ENCODE measurements at regions not wholly inside any gene's neighbourhood (a gene's known extent, or its start where the extent isn't known, plus 50 kb on each side); places are given as distances from the start of the nearest gene placed in this dataset.

GRCh38 chr5:130335117-130335516 is 430.9 kb downstream of the CHSY3 start:
- Histone ChIP-seq H3K4me1 (no peaks in the 10 kb centered on the region), H3K27ac (no peak overlapping the region), H3K36me3 (no peaks in the 10 kb centered on the region), H3K9me3 (no peaks in the 10 kb centered on the region), H3K27me3 (no peaks in the 10 kb centered on the region), H3K4me3 (no peak overlapping the region)
- TF ChIP-seq POLR2A (IDR thresholded peaks at IDR 0.05) (no peak), CTCF (IDR thresholded peaks at IDR 0.05) (no peak)
- no peak for DNase-seq
- intact Hi-C loops (cut with DNase I; ENCODE audit: low total_unique reads), result no loop called here

- DNase-seq, result no peak
- intact Hi-C loops (cut with DNase I; ENCODE audit: low total_unique reads), result no loop called here
- Histone ChIP-seq H3K36me3 (no peaks in the 10 kb centered on the region), H3K9me3 (no peaks in the 10 kb centered on the region), H3K27ac (no peak overlapping the region), H3K4me3 (no peak overlapping the region), H3K27me3 (no peaks in the 10 kb centered on the region), H3K4me1 (no peaks in the 10 kb centered on the region)
- no peak for TF ChIP-seq CTCF (IDR thresholded peaks at IDR 0.05)
- TF ChIP-seq POLR2A (IDR thresholded peaks at IDR 0.05), result no peak
Measured at GRCh38 chr5:130333089-130333488, 428.8 kb downstream of the CHSY3 start.

DNA sequence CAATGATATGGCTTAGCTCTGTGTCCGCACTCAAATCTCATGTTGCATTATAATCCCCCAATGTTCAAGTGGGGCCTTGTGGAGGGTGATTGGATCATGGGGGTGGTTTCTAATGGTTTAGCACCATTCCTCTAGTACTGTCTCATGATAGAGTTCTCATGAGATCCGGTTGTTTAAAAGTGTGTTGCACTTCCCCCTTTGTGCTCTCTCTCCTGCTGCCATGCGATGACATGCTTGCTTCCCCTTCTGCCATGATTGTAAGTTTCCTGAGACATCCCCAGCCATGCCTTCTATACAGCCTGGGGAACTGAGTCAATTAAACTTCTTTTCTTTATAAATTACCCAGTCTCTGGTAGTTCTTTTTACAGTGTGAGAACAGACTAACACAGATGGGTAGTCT is 427.1 kb downstream of the CHSY3 start:
- Histone ChIP-seq H3K27ac (no peak overlapping the region), H3K36me3 (no peaks in the 10 kb centered on the region), H3K4me3 (no peak overlapping the region), H3K27me3 (no peaks in the 10 kb centered on the region), H3K4me1 (no peaks in the 10 kb centered on the region), H3K9me3 (no peaks in the 10 kb centered on the region)
- intact Hi-C loops (cut with DNase I; ENCODE audit: low total_unique reads), result no loop called here
- DNase-seq, result no peak
- TF ChIP-seq CTCF (IDR thresholded peaks at IDR 0.05) (no peak), POLR2A (IDR thresholded peaks at IDR 0.05) (no peak)

DNA sequence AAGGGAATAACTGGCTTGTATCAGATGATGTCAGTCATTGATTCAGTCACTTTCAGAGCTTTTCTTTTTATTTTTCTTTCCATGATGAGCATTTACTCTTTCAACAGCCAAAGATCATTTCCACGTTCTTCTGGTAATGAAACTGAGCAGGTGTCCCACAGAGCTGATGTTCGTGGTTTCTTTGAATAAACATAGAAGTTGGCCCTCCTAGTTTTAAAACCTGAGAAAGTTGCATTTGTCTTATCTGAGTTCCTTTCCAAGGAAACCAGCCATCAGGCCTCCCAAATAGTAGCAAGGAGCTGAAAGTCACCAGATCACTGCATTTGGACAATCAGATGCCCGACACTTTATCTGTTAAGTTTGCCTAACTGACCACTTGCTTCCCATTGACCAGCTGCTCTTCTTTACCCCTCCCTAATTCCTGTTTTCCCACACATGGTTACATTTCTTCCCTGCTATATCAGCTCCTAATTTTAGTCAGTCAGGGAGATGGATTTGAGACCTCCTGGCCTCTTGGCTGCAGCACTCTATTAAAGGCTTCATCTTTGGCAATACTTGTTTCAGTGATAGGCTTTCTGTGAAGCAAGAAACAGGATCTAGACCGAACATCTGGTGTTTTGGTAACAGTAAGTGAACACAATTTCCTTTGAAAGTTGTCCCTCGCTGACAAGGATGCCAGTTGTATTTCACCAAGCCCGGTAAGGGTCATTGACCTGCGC is 420.8 kb downstream of the CHSY3 start:
- no peaks in the 10 kb centered on the region for H3K9me3 ChIP-seq
- no peaks in the 10 kb centered on the region for H3K4me1 ChIP-seq
- intact Hi-C loops (cut with DNase I; ENCODE audit: low total_unique reads), result no loop called here
- no peak for DNase-seq
- no peak overlapping the region for H3K4me3 ChIP-seq
- no peaks in the 10 kb centered on the region for H3K27me3 ChIP-seq
- no peaks in the 10 kb centered on the region for H3K36me3 ChIP-seq
- no peak for TF ChIP-seq CTCF (IDR thresholded peaks at IDR 0.05)
- no peak for TF ChIP-seq POLR2A (IDR thresholded peaks at IDR 0.05)
- no peak overlapping the region for H3K27ac ChIP-seq

GRCh38 chr5:130323804-130324454 is 419.7 kb downstream of the CHSY3 start:
- intact Hi-C loops (cut with DNase I; ENCODE audit: low total_unique reads), result no loop called here
- no peak overlapping the region for H3K27ac ChIP-seq
- H3K36me3 ChIP-seq, result no peaks in the 10 kb centered on the region
- no peak for DNase-seq
- no peaks in the 10 kb centered on the region for H3K9me3 ChIP-seq
- no peaks in the 10 kb centered on the region for H3K27me3 ChIP-seq
- no peak for TF ChIP-seq CTCF (IDR thresholded peaks at IDR 0.05)
- TF ChIP-seq POLR2A (IDR thresholded peaks at IDR 0.05), result no peak
- no peak overlapping the region for H3K4me3 ChIP-seq
- no peaks in the 10 kb centered on the region for H3K4me1 ChIP-seq

Data from uterus (tissue), 3 donors.